Prostate gland (tissue), 2 donors: ENCODE measurements at regions not wholly inside any gene's neighbourhood (a gene's known extent, or its start where the extent isn't known, plus 50 kb on each side); places are given as distances from the start of the nearest gene placed in this dataset.

Experiments
- CTCF ChIP-seq, 4 experiments: fragments of 200-600 bp in 2 of 4; fragments of 450-650 bp in 2 of 4; sonication (generic) in 2 of 4; IDR thresholded peaks; 1 replicate in 3 of 4; 2 replicates in 1 of 4; pipeline ENCODE4 v1.5.1; 2016 to 2019; ENCODE audit warnings: antibody characterized with exemption in 4 of 4, mild to moderate bottlenecking in 2 of 4, moderate library complexity in 2 of 4
- POLR2A ChIP-seq: fragments of 450-650 bp; IDR thresholded peaks from one replicate; pipeline ENCODE4 v1.6.1; 2016; ENCODE audit warnings: antibody characterized with exemption, mild to moderate bottlenecking

- TF ChIP-seq CTCF (IDR thresholded peaks at IDR 0.05) = no peak
- TF ChIP-seq POLR2A = no peak
These were observed 205.7 kb downstream of the ANKRD60 start for GRCh38 chr20:58022711-58023110.
